AG09319 (cell line): ENCODE measurements at regions not wholly inside any gene's neighbourhood (a gene's known extent, or its start where the extent isn't known, plus 50 kb on each side); places are given as distances from the start of the nearest gene placed in this dataset.
"Not testable (repeated sequence)": the region's sequence is repeated elsewhere in the genome, so short reads cannot be mapped to it uniquely, and the experiment has no call there.

Experiments
- DNase-seq: peaks from one replicate; pipeline ENCODE4 v3.0.0-alpha.2; 2010; ENCODE audit warnings: low read depth; ENCODE audit errors: extremely low read depth
- TF ChIP-seq, protein P1 (sequence below): IDR thresholded peaks from 2 replicates; pipeline ENCODE4 v1.5.1; 2011; ENCODE audit warnings: low read depth, mild to moderate bottlenecking, inconsistent platforms, low read length, moderate library complexity

DNA sequence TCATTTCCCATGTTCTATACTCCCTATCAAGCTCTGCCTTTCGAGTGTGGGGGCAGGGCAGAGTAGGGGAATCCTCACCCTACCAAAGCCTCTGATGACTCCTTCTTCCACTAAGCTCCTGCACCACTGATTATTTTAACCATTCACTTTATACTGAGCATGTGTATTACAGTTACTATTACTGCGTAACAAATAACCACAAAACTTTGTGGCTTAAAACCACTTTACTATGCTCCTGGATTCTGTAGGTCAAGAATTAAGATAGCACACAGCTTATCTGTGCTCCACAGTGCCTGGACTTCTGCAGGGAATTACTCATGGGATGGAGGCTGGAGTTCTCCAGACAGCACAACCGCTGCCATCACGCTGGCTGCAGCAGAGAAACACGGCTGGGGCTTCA is 117.4 kb upstream of the DNAJC10 start:
- TF ChIP-seq, protein P1, sequence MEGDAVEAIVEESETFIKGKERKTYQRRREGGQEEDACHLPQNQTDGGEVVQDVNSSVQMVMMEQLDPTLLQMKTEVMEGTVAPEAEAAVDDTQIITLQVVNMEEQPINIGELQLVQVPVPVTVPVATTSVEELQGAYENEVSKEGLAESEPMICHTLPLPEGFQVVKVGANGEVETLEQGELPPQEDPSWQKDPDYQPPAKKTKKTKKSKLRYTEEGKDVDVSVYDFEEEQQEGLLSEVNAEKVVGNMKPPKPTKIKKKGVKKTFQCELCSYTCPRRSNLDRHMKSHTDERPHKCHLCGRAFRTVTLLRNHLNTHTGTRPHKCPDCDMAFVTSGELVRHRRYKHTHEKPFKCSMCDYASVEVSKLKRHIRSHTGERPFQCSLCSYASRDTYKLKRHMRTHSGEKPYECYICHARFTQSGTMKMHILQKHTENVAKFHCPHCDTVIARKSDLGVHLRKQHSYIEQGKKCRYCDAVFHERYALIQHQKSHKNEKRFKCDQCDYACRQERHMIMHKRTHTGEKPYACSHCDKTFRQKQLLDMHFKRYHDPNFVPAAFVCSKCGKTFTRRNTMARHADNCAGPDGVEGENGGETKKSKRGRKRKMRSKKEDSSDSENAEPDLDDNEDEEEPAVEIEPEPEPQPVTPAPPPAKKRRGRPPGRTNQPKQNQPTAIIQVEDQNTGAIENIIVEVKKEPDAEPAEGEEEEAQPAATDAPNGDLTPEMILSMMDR: no peak
- no peak for DNase-seq

DNA sequence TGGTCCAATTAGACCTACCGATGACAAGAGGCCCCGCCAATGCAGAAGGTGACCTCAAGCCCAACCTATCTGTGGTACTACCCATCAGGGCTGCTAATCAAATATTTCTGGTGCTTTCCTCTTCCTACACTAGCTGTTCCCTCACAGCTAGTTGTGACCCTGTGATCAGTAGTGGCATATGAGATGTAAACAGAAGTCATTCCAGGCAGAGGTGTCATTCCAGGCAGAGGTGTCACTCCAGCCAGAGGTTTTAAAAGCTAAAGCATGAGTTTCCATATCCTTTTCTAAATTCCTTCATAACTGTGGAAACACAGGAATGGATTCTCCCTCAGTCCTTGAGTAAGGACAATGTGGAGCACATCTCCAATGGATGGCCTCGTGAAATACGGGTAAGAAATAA is 110.9 kb upstream of the DNAJC10 start:
- DNase-seq: no peak
- TF ChIP-seq, protein P1: no peak

DNA sequence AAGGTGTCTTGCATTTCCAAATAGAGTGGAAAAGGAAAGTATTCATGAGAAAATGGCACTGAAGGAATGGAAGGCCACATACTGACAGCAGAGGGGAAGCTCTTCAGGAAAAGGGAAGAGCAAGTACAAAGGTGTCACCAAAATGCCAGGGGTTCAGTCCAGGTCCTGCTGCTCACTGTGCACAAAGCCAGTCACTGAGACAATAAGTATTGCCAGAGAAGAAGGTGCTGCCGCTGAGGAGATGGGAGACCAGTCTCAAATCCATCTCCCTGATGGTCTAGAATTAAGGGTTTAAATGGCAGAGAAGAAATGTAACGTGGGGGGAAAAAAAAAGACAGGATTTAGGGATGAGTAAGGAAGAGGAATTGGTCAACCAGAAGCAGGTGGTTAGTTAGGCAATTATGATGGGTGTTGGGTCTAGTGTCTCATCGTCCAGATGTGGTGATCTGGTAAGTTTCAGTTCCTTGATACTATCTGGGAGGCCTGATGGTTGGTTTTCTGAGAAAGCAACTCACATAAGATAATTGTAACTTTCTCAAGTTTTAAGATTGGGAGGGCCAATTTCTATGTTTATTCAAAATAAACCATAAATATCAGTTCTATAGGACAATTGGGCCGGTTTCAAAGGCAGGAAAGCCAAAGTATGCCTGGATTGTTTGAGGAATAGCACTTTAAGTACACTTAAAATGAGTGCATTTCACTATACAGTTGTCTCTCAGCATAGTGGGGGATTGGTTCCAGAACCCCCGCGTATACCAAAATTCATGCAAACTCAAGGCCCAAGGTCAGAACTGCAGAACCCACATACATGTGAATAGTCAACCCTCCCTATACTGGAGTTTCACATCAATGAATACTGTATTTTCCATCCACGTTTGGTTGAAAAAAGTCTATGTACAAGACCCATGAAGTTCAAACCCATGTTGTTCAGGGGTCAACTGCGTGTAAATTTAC is 109.1 kb upstream of the DNAJC10 start:
- TF ChIP-seq, protein P1: no peak
- DNase-seq: no peak

DNA sequence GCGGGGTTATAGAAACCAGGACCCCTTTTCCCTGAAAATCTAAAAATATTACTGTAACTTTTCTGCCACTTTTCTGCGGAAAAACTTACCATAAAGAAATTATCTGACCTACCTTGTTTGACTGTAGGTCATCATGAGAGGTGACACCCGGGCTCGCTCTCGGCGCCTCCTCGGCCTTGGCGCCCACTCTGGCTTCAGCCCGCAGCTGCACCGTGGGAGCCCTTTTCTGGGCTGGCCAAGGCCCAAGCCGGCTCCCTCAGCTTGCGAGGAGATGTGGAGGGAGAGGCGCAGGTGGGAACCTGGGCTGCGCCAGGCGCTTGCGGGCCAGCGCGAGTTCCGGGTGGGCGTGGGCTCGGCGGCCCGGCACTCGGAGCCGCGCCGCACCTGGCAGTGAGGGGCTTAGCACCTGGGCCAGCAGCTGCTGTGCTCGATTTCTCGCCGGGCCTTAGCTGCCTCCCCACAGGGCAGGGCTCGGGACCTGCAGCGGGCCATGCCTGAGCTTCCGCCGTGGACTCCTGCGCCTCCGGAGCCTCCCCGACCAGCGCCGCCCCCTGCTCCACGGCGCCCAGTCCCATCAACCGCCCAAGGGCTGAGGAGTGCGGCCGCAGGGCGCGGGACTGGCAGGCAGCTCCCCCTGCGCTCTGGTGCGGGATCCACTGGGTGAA is 107.7 kb upstream of the DNAJC10 start:
- no peak for DNase-seq
- TF ChIP-seq, protein P1: no peak

DNA sequence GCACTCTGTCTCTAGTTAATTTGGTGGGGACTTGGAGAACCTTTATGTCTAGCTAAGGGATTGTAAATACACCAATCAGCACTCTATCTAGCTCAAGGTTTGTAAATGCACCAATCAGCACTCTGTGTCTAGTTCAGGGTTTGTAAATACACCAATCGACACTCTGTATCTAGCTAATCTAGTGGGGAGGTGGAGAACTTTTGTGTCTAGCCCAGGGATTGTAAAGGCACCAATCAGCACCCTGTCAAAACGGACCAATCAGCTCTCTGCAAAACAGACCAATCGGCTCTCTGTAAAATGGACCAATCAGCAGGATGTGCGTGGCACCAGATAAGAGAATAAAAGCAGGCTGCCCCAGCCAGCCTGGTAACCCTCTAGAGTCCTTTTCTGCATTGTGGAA is 107.1 kb upstream of the DNAJC10 start:
- not testable (repeated sequence) for DNase-seq

DNA sequence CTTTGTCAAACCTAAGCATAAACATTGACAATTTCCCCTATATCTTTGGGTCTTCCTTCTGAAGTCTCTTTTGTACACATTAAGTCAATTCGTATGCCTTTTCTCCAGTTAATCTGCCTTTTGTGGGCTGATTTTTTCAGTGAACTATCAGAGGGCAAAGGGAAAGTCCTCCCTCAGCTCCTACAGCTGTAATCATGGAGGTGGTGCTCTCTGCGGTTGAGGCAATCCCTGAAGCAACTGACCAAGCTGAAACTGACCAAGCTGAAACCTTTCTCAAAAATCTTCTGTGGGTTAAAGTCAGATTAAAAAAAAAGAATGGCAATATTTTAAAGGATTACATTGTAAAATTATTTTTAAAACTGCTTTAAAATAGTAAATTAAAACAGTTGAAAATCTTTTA is 105.8 kb upstream of the DNAJC10 start:
- DNase-seq: no peak
- TF ChIP-seq, protein P1: no peak

DNA sequence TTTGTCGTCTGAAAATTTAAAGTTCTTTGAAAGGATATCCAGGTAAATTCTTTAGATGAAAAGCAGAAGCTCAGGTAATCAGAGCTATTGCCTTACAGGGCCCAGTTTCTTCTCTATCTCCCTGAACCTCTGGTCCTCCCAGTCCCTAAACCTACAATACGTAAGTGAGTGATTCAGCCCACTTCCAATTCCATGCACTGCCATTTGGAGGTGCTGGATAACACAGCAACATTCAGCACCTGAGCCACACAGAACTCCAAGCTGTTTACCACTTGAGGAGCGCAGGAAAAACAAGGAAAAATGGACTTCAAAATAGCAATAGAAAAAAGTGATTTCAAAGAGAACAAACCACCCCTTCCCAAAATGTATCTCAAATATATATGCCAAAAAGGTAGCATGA is 105.0 kb upstream of the DNAJC10 start:
- no peak for DNase-seq
- TF ChIP-seq, protein P1: no peak
